Left hindlimb (tissue), 1 donor: ENCODE measurements at regions not wholly inside any gene's neighbourhood (a gene's known extent, or its start where the extent isn't known, plus 50 kb on each side); places are given as distances from the start of the nearest gene placed in this dataset.
"Not testable (repeated sequence)": the region's sequence is repeated elsewhere in the genome, so short reads cannot be mapped to it uniquely, and the experiment has no call there.

Experiments
- DNase-seq: peaks from one replicate; pipeline ENCODE4 v3.0.0-alpha.2; 2018

DNA sequence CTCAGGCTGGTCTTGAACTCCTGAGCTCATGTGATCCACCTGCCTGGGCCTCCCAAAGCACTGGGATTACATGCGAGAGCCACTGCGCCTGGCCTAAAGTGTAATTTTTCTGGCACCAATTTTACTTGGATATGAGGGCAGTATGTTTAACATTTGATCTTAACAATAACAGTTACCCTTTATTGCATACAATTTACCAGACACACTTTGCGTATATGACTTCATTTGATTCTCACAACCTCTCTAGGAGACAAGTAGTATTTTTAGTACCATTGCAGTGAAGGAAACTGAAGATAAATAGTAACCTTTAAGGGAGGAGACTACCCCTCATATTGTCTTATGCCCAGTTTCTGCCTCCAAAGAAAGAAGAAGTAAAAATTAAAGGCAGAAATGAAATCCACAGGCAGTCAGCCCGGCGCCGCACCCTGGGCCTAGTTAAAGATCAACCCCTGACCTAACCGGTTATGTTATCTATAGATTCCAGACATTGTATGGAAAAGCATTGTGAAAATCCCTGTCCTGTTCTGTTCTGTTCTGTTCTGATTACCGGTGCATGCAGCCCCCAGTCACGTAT, 54.0 kb downstream of the CYP26A1 start:
- DNase-seq: not testable (repeated sequence)

DNA sequence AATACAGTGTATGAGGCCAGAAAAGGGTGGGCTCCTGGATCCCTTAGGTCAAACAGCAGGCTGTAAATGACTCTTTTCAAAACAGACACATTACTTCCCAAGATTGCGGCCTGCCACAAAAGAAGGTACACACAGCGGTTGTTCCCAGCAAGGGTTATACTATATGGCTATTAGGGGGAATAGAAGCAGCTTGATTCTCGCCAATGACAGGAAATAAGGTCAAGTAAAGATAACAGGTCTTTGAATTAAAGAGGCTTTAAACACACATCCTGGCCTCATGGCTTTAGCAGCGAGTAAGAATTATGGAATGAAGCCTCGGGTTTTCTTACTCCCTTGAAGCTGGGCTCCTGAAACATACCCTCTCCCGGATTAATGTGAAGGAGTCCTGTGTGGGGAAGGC, 58.3 kb downstream of the CYP26A1 start:
- DNase-seq: no peak

DNA sequence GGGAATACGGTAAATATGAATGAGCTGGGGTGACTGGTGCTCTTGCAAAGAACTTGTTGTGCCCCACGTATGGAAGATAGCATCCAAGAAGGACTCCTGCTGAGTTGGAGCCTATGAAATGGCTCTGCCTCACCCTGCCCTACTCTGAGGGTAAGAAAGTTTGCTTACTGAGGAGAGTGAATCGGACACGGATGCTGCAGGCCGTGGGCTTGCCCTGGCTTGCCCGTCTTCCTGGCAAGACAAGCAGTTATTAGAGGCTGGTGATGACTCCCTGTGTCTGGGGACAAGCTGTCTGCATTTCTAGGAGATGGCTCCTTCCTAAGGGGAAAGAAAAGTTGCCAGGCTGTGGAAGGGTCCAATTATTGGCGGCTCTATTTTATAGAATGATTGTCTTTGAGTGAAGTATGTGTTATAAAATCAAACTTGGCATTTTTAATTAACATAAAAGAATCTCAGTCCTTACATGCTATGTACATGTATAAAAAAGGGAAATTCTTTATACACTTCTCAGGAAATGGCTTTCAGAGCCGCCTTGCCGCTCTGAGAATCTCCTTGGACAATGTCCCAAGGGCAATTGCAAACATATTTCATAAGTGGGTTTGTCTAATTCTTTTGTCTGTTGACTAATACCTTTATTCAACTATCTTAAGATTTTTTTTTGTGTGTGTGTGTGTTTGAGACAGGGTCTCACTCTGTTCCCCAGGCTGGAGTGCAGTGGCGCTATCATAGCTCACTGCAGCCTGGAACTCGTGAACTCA, 64.6 kb downstream of the CYP26A1 start:
- no peak for DNase-seq

DNA sequence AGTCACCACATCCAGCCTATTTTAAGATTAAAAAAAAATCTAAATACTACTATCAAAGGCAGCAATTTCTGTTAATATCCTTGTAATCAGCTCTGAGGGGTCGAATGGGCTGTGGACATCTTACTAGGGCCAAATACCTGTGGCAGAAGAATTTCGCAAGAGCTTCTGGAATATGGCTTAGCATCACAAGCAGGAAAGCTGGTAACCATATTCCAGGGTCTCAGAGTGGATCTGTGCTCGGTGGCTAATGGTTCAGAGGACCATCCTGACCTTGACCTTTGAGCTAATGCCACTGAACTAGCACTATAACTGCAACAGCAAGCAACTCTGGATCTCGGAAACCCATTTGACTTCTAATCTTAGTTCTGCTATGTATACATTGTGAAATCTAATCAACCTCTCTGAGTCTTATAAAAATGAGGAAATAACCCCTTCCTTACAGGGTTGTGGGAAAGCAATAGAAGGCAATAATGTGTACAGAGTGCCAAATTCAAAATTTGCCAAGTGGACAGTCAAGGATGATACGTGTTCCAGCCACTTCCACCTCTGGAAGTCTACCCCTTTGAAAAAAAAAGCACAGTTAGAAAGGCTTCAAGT, 65.5 kb downstream of the CYP26A1 start:
- no peak for DNase-seq

DNA sequence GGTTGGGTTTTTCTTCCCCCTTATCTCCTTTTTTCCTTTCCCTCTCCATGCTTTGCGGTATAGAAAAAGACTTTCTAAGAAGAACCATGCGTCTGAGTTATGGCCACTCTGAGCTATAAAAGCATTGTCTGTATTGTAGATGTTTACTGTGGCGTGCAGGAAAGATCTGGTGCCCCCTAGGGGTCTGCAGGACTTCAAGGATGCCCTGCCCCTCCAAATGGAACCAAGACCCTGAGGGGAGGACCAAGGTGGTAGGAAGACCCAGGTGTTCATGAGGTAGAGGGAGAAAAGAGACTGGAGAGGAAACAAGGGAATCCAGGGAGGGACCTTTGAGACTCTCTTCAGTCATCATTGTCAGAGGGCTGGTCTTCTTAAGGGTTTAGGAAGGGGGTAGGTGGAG, 68.8 kb downstream of the CYP26A1 start:
- no peak for DNase-seq

DNA sequence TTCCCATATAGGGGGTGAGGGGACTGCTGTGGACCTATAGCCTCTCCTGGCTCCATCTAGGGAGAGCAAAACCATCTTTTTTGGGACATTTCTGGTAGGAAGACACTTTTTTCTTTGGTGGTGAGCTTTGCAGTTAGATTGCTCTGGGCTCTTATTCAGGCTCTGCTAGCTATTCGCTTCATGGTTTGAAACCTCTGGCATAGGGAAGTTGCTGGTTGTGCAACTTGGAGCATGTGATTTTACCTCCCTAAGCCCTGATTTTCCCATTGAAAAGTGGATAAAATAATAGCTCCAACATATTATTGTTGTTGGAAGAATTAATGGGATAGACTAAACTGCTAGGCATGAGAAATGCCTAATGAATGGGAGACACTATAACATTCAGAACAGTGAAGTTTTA, 69.6 kb downstream of the CYP26A1 start:
- DNase-seq: no peak

DNA sequence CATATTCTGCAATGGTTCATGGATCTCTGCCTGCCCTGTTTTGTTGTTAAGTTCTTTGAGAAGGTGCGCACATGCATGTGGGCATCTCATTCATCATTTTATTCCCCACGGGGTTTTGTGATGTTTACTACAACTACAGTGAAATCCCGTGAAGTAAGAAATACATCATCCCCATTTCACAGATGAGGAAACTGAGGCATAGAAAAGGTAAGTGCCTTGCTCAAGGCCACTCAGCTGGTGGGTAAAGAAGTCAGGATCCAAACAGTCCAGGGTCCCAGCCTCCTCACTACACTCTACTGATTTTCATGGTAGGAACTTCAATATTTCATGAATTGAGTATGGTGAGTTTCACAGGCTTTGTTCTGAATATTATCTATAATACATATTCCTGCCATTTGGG, 72.6 kb downstream of the CYP26A1 start:
- no peak for DNase-seq

DNA sequence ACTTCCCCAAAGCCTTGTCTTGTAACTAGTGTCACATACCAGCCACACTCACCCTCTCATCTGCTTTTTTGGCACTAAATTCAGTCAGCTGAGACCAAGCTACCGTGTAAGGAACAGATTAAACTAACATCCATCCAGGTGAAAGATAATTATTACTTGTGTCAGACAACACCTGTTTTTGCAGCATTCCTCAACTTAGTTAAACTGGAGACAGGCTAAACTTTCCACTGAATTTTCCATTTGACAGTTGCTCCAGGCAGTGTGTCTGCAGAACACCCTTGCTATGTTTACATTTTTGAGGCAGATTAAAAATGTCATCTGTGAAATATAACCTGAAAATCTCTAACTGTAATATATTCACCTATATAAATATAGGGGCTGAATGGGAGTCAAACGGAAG, 73.6 kb downstream of the CYP26A1 start:
- DNase-seq: no peak

DNA sequence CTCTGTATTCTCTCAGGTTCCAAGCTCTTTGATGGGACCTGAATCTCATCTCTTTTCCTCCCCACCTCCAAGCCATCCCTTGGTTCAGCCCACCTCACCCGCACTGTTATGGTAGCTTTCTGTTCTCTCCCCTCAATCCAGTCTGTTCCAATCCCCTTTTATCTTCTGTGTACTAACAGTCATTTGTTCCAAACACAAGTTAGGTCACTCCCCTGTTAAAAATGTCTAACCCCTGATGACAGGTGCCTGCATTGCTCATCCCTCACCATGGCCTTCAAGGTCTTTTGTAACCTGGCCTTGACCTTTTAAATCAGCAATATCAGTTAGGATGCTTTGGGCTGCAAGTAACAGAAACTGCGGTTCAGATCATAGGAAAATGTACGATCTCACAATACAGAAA, 74.8 kb downstream of the CYP26A1 start:
- DNase-seq: no peak

DNA sequence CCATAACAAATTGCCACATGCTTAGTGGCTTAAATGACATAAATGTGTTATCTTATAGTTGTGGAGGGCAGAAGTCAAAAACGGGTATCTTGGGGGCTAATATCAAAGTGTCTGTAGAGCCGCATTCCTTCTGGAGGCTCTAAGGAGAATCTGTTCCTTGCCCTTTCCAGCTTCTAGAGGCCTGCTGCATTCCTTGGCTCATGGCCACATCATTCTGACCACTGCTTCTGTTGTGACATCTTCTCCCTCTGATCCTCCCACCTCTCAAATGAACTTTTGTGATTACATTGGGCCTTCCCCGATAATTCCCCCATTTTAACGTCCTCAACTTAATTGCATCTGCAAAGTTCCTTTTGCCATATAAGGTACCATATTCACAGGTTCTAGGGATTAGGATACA, 76.1 kb downstream of the CYP26A1 start:
- DNase-seq: no peak

DNA sequence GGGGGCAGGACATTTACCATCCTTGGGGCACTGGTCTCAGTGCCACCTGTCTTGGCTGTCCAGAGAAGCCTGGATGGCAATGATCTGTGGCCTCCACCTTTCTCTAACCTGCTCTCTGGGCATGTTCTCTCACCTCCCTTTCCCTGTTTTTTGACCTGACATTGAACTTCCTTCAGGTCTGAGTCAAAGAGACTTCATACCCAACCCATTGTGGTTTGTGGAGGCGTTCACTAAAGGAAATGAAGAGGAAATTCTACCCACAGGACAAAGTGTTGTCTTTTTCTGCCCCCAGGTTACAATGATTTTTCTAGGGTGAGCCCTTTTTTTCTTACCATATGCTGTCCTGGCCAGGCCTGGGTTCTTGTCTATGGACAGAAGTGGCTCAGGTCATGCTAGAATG, 76.6 kb downstream of the CYP26A1 start:
- DNase-seq: no peak

DNA sequence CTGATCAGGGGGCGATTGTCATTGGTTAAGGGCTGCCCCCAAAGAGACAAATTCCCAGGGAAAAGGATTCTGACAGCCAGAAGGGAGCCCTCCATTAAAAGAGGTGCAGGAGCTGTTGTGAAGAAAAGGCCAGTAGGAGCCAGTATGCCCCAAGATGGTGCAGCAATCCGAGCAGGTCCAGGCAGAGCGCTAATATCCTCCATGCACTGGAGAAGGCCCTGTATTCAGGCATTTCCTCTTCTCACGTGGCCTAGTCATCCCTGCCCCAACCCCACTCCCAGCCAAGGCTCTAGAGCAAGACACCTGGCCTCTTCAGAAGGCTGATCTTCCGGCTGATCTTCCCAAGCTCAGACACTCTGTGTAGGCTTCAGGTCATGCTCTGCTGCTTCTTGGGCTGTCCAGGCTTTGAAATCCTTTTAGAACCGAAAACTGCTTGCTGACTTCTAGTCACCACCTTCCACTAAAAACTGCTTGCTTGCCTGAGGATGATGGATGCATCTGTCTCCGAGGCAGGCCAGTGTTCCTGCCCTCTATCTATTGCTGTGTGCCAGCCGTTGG, 77.4 kb downstream of the CYP26A1 start:
- no peak for DNase-seq

DNA sequence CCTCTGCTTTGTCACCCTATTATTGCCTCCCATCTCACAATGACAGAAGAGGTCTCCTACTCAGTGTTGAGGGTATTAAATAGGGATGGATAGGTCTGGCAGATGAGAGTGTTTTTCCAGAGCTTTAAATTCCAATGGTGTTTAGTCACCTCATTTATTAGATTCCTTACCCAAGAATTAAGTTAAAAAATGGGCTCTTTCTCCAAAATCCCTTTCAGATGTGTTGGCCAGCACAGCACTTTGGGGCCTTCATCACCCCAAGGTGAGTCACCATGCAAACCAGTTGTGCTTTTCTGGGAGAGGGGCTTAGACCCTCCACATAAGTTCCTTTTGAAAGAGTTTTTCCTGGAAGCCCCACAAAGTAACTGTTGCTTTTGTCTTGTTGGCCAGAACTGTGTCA, 78.4 kb downstream of the CYP26A1 start:
- peak; percentile 57 for DNase-seq

DNA sequence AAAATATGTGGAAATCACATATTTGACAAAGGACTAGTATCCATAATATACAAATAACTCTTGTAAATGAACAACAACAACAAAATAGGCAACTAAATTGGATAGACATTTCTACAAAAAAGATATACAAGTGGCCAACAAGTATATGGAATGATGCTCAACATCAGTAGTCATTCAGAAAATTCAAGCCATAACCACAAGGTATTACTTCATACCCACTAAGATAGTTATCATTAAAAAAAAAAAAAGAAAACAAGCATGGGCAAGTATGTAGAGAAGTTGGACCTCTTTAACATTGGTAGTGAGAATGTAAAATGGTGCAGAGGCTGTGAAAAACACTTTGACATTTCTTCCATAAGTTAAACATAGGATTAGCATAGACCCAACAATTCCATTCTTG, 80.8 kb downstream of the CYP26A1 start:
- no peak for DNase-seq

DNA sequence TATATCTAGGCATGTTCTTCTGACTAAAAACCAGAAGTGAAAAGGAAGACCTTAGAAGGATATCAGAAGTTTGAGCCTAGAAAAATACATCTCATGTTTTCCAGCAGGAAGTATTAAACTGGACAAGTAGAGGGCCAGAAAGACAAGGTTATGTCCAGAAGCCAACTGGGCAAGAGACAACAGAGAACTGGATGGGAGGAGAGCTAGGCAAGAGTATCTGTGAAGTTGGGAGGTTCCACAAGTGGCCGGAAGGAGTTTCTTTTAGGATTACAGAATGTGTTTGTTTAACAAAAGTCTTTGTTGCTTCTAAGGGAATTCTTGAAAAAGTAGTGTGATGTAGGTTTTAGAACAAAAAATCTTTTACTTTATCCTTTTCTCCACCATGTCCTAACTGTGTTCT, 86.4 kb downstream of the CYP26A1 start:
- no peak for DNase-seq

DNA sequence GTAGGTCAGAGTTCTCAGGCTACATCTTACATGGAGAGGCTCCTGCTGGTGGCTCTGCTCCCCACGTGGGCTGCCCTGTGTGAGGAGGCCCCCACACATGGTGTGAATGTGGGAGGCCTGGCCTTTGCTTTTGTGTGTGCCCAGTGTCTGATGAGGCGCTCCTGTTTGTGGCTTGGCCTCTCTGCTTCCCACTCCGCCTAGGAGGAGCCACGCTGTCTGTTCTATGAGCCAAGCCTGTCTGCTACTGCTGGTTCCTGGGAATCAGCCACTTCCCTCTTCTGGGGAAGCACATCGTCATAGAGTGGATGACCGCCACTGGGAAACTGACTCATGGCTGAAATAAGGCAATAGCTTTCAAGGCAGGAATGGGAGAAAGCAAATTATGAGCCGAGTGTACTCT, 87.1 kb downstream of the CYP26A1 start:
- DNase-seq: no peak

DNA sequence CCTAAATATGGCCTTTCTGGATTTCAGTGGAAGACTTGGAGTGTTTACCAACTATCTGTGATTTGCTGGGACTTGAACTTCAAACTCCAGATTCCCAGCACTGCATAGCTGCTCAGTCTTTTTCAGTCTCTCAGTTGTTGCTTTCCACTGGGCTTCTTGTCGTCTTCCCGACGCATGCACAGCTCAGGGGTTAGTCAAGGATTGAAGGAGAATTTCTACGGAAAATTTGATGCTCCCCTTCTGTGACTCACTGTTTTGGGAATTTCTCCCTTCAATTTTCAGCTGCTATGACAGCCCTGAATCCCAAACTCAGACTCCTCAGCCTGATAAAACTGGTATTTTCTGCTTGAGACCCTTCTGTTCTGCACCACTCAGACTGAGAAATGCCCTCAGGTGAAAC, 91.7 kb downstream of the CYP26A1 start:
- no peak for DNase-seq

DNA sequence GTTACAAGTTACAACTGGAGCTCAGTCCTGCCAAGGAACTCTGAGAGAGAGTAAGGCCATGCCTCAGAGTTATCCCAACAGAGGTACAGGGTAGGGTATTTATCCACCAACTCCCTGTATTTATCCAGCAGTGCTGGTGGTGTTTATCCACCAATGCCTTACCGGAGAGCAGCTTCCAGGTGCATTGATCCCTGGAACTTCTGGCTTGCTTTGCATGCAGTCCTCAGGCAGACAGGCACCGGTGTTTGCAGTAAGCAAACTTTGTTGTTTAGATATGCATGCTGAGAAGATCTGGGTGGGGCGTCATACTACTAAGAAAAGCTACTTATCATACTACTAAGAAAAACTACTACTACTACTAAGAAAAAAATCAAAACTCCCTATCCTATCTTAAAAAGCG, 92.4 kb downstream of the CYP26A1 start:
- no peak for DNase-seq

DNA sequence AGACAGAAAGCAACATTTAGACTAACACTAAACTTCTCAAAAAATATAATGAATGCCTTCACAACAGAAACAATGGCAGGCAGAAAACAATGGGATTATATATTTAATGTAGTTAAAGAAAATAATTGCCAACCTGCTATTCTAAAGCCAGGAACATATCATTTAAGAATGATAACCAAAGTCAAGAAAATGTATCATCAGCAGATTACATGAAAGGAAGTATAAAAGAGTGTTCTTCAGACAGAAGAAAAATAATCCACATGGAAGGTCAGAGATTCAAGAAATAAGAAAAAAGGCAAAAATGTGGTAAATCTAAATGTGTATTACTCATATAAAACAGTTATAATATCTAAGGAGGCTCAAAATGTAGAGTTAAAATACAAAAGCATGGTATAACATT, 98.1 kb downstream of the CYP26A1 start:
- DNase-seq: no peak

DNA sequence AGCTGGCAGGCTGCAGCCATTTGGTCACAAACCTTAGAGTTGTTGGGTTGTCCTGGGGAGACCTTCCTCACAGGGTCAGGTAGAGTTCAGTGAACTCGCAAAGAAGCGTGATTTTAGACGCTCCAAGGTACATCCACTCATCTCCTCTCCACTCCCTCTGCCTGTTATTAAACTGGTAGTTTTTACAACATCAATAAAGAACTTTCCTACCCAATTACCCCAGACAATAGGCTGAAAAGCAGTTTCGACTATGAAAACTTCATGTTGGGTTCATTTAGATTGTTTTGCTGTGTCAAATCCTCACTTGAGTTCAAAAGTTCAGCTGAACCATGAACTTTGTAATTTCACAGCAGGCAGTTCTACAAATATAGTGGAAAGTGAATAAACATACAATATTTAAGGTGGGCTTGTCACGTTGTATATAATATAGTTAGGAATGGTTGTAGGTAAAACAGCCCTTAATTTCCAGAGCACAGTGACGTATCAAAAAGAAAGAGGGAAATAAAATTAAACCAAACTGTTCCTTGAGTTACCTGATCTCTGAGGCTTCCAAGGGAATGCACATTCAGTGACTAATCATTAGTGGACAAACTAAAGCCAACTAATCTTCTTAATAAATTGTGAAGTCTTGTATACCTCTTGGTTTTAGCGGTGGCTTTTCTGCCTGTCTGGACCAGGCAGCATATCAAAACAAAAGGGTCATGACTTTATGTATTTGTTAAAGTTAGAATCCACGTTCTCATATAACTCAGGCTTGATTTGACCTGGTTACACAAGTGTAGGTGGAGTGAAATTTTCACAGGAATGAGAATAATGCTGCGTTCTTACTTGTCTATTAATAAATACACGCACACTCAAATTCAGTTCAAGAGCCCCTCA, 100.5 kb downstream of the CYP26A1 start:
- DNase-seq: no peak

DNA sequence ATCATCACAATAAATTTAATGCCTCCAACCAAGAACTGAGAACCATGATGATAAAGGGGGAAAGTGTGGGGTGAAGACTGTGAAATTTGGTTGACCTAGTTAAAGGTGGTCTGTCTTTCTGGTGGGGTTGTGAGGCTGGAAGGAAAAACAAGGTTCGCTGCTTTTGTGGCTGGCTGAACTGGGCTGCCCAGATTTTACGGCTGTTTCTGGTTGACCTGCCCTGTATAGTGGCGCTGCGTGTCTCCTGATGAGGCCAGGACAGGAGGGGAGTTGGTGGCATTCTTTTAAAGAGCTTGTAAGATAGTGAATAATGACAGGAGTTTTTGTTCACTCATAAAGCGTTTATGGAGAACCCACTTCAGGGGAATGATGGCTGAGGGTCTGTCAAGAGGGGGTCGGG, 101.8 kb downstream of the CYP26A1 start:
- DNase-seq: no peak

DNA sequence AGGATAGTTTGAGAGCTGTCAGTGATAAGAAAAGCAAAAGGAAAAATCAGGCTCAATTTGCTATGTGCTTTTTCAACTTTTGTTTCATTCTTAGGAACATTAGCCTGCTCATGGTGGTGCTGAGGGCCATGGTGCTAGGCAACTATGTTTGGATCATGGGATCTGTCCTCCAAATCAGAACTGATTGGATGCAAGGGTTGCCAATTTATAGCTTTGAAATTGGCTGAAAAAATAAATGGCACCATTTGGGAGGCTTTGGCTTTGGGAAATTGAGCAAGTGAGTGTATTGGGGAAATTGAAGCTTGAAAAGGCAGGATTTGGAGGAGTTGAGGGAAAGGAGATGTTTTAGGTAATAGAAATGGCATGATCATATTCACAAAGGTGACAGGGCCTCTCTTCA, 103.8 kb downstream of the CYP26A1 start:
- DNase-seq: no peak

DNA sequence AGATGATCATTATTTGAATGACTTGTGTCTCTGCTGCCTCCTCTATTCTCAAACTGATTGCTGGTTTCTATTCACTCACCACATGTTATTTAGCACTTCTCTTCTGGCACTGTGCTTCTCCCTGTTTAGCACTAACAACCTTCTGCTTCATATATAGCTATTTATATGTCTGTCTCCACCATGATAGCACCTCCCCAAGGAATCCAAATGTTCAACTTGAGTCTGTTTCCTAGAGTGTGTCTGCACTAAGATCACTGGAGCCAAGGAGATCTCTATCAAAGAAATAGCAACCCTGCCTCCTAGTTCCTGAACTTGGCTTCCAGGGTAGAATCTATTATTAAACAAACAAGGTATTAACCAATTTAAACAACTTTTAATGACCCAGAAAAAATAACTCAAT, 104.5 kb downstream of the CYP26A1 start:
- no peak for DNase-seq
